ENCODE measurements at regions not wholly inside any gene's neighbourhood (a gene's known extent, or its start where the extent isn't known, plus 50 kb on each side); places are given as distances from the start of the nearest gene placed in this dataset.

DNA sequence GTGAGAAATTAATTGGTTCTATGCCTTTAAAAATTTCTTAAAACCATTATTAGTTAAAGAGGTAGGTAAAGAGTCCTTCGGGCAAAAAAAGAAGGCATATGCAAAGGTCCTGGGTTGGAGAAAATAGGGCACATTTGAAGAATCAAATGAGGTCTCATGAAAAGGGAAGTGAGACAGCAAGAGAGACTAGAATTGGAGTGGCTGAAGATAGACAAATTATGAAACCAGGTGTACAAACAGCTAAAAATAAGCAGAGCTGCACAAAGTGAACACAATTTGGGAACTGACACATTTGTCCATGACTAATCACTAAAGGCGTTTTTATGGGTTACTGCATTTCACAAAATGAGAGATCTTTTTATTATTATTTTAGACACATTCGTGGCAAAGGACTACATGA lies 581.2 kb downstream of the PYDC2 start:
- intact Hi-C loops (cut with micrococcal nuclease): no loop called here
- 100% methylated on average over 1 of the region's 3 CpGs for WGBS (ENCODE audit: insufficient coverage)
- no peak overlapping the region for H3K4me3 Mint-ChIP-seq

DNA sequence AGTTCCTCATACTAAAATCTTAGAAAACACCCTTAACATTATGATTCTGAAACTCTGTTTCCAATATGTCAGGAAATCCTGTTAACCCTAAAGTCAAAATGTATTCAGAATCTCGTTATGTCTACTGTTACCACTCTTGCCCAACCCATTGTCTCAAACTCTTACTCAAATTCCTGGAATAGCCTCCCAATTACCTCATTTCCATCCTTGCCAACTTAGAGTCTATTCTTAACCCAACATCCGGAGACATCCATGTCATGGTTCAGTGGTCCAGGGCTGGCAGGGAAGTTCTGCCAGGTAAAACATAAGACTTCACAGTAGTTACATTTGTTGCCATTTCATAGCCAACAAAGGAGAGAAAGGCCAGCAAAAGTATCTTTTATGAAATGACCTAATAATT lies 593.9 kb downstream of the PYDC2 start:
- peaks cover 0 to 4% (median 0%) of the 10 kb centered on the region in 7 donors for H3K9me3 Mint-ChIP-seq
- no peak for DNase-seq
- no peaks in the 10 kb centered on the region for H3K4me1 Mint-ChIP-seq
- Histone ChIP-seq H3K36me3 (replicated peaks in 1 of 2; ENCODE audit: control insufficient read depth in 1 of 2, insufficient read depth in 2 of 2, low read length in 2 of 2) (no peaks in the 10 kb centered on the region), H3K27ac (ENCODE audit: low read depth in 1 of 2, low read length in 2 of 2) (no peak overlapping the region), H3K4me2 (replicated peaks; ENCODE audit: extremely low read depth, low read length, poor library complexity, severe bottlenecking) (no peak overlapping the region), H3K27me3 (ENCODE audit: control insufficient read depth in 2 of 2, insufficient read depth in 2 of 2, low read length in 2 of 2) (no peaks in the 10 kb centered on the region), H3K4me1 (ENCODE audit: control insufficient read depth in 1 of 2, insufficient read depth in 2 of 2, low read length in 2 of 2) (no peaks in the 10 kb centered on the region), H3K4me3 (replicated peaks in 1 of 3; ENCODE audit: low read depth in 2 of 3, low read length in 3 of 3) (no peak overlapping the region), H2AFZ (ENCODE audit: insufficient read depth, low read depth, low read length, poor library complexity, severe bottlenecking) (no peak overlapping the region), H3K79me2 (ENCODE audit: insufficient read depth, low read length) (no peaks in the 10 kb centered on the region), H3K9me3 (replicated peaks in 1 of 2; ENCODE audit: control insufficient read depth in 1 of 2, insufficient read depth in 1 of 2, low read length in 2 of 2) (no peaks in the 10 kb centered on the region), H3K9ac (ENCODE audit: insufficient read depth, low read length, poor library complexity, severe bottlenecking) (no peak overlapping the region), H4K20me1 (ENCODE audit: insufficient read depth, low read length) (no peaks in the 10 kb centered on the region)
- 70% methylated on average over 2 of the region's 2 CpGs for WGBS (ENCODE audit: insufficient coverage)
- H3K27me3 Mint-ChIP-seq (ENCODE audit: low read depth in 3 of 3): no peaks in the 10 kb centered on the region
- no peak overlapping the region for H3K4me3 Mint-ChIP-seq
- H3K36me3 Mint-ChIP-seq: no peaks in the 10 kb centered on the region
- intact Hi-C loops (cut with micrococcal nuclease): no loop called here
- TF ChIP-seq, protein P1, sequence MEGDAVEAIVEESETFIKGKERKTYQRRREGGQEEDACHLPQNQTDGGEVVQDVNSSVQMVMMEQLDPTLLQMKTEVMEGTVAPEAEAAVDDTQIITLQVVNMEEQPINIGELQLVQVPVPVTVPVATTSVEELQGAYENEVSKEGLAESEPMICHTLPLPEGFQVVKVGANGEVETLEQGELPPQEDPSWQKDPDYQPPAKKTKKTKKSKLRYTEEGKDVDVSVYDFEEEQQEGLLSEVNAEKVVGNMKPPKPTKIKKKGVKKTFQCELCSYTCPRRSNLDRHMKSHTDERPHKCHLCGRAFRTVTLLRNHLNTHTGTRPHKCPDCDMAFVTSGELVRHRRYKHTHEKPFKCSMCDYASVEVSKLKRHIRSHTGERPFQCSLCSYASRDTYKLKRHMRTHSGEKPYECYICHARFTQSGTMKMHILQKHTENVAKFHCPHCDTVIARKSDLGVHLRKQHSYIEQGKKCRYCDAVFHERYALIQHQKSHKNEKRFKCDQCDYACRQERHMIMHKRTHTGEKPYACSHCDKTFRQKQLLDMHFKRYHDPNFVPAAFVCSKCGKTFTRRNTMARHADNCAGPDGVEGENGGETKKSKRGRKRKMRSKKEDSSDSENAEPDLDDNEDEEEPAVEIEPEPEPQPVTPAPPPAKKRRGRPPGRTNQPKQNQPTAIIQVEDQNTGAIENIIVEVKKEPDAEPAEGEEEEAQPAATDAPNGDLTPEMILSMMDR (IDR thresholded peaks at IDR 0.05): no peak
- H3K27ac Mint-ChIP-seq: no peak overlapping the region

More for the DNA sequence above, 581.2 kb downstream of the PYDC2 start:
- Histone ChIP-seq H3K79me2 (ENCODE audit: insufficient read depth, low read length) (no peaks in the 10 kb centered on the region), H3K4me1 (ENCODE audit: control insufficient read depth in 1 of 2, insufficient read depth in 2 of 2, low read length in 2 of 2) (no peaks in the 10 kb centered on the region), H3K9ac (ENCODE audit: insufficient read depth, low read length, poor library complexity, severe bottlenecking) (no peak overlapping the region), H3K4me2 (replicated peaks; ENCODE audit: extremely low read depth, low read length, poor library complexity, severe bottlenecking) (no peak overlapping the region), H3K27ac (ENCODE audit: low read depth in 1 of 2, low read length in 2 of 2) (no peak overlapping the region), H4K20me1 (ENCODE audit: insufficient read depth, low read length) (no peaks in the 10 kb centered on the region), H2AFZ (ENCODE audit: insufficient read depth, low read depth, low read length, poor library complexity, severe bottlenecking) (no peak overlapping the region), H3K27me3 (ENCODE audit: control insufficient read depth in 2 of 2, insufficient read depth in 2 of 2, low read length in 2 of 2) (no peaks in the 10 kb centered on the region), H3K9me3 (replicated peaks in 1 of 2; ENCODE audit: control insufficient read depth in 1 of 2, insufficient read depth in 1 of 2, low read length in 2 of 2) (peaks cover 3 to 8% of the 10 kb centered on the region in 2 donors), H3K36me3 (replicated peaks in 1 of 2; ENCODE audit: control insufficient read depth in 1 of 2, insufficient read depth in 2 of 2, low read length in 2 of 2) (no peaks in the 10 kb centered on the region), H3K4me3 (replicated peaks in 1 of 3; ENCODE audit: low read depth in 2 of 3, low read length in 3 of 3) (no peak overlapping the region)
- H3K9me3 Mint-ChIP-seq: peaks cover 2 to 15% (median 4%) of the 10 kb centered on the region in 7 donors
- no peak for DNase-seq
- no peaks in the 10 kb centered on the region for H3K4me1 Mint-ChIP-seq
- H3K27me3 Mint-ChIP-seq (ENCODE audit: low read depth in 3 of 3): no peaks in the 10 kb centered on the region
- H3K36me3 Mint-ChIP-seq: no peaks in the 10 kb centered on the region
- TF ChIP-seq, protein P1 (IDR thresholded peaks at IDR 0.05): no peak
- H3K27ac Mint-ChIP-seq: no peak overlapping the region

Measured in CD14-positive monocyte (primary cell).